Activated CD8-positive, alpha-beta T cell treated with anti-CD3 and anti-CD28 coated beads for 36 hours (primary cell): ENCODE measurements at regions not wholly inside any gene's neighbourhood (a gene's known extent, or its start where the extent isn't known, plus 50 kb on each side); places are given as distances from the start of the nearest gene placed in this dataset.

Source experiments
- ATAC-seq: fragments of 200-7000 bp; cut with Tn5 transposase; one replicate; pipeline ENCODE4 v1.10.0; 2021; ENCODE audit warnings: mild to moderate bottlenecking, moderate library complexity
- CTCF ChIA-PET: fragments of 350-600 bp; sonication (Branson Sonifier 250); formaldehyde crosslinking; loops from one replicate; lab custom pipeline; 2021; ENCODE audit warnings: antibody characterized with exemption; lab: Charles Lee
- POLR2A ChIA-PET: fragments of 350-600 bp; sonication (Branson Sonifier 250); formaldehyde crosslinking; loops from one replicate; lab custom pipeline; 2021; ENCODE audit warnings: antibody characterized with exemption; lab: Charles Lee
- DNase-seq: peaks from one replicate; pipeline ENCODE4 v3.0.0-alpha.2; 2020
- H3K27ac Mint-ChIP-seq: one replicate; pipeline ENCODE4 v1.8.0; 2021; ENCODE audit warnings: mild to moderate bottlenecking, mixed read lengths
- H3K27me3 Mint-ChIP-seq: one replicate; pipeline ENCODE4 v1.8.0; 2021; ENCODE audit warnings: mixed read lengths
- H3K36me3 Mint-ChIP-seq: one replicate; pipeline ENCODE4 v1.8.0; 2021; ENCODE audit warnings: low read depth, mixed read lengths
- H3K4me1 Mint-ChIP-seq: one replicate; pipeline ENCODE4 v1.8.0; 2021; ENCODE audit warnings: low read depth, mixed read lengths
- H3K4me3 Mint-ChIP-seq: one replicate; pipeline ENCODE4 v1.8.0; 2021; ENCODE audit warnings: mild to moderate bottlenecking, moderate library complexity, mixed read lengths
- H3K9me3 Mint-ChIP-seq: one replicate; pipeline ENCODE4 v1.8.0; 2021; ENCODE audit warnings: mixed read lengths
- intact Hi-C: fragments of 100-400 bp; cut with micrococcal nuclease; formaldehyde crosslinking; loops from one replicate; pipeline ENCODE4 v1.10.0; 2022
- TF ChIP-seq, protein P1 (sequence below): fragments of 200-600 bp; IDR thresholded peaks from one replicate; pipeline ENCODE4 v1.8.0; 2022; ENCODE audit warnings: antibody characterized with exemption, mild to moderate bottlenecking

DNA sequence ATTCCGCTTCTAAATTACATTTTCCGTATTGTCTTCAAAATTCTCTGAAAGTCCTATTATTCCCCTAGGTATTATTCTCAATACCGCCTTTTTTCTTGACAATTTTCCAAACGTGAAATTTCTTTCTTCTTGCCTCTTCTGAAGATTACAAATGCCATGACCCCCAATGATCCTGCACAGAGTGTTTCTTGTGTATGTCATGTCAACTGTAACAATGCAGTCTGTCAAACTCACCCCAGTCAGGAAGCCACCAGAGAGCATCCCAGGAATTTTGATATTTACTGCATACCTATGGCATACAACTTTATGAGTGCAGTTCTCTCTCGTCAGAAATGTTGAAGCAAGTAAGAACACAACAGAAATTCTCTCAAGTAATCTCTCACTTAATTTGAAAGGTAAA lies 847.3 kb upstream of the CDH8 start:
- Mint-ChIP-seq H3K27me3 (no peaks in the 10 kb centered on the region), H3K9me3 (peaks cover 18% of the 10 kb centered on the region), H3K4me3 (no peak overlapping the region), H3K36me3 (no peaks in the 10 kb centered on the region), H3K4me1 (no peaks in the 10 kb centered on the region), H3K27ac (no peak overlapping the region)
- intact Hi-C loops = no loop called here
- TF ChIP-seq, protein P1, sequence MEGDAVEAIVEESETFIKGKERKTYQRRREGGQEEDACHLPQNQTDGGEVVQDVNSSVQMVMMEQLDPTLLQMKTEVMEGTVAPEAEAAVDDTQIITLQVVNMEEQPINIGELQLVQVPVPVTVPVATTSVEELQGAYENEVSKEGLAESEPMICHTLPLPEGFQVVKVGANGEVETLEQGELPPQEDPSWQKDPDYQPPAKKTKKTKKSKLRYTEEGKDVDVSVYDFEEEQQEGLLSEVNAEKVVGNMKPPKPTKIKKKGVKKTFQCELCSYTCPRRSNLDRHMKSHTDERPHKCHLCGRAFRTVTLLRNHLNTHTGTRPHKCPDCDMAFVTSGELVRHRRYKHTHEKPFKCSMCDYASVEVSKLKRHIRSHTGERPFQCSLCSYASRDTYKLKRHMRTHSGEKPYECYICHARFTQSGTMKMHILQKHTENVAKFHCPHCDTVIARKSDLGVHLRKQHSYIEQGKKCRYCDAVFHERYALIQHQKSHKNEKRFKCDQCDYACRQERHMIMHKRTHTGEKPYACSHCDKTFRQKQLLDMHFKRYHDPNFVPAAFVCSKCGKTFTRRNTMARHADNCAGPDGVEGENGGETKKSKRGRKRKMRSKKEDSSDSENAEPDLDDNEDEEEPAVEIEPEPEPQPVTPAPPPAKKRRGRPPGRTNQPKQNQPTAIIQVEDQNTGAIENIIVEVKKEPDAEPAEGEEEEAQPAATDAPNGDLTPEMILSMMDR = no peak
- CTCF ChIA-PET = no interaction called here
- ATAC-seq = no peak
- POLR2A ChIA-PET = no interaction called here
- DNase-seq = no peak

DNA sequence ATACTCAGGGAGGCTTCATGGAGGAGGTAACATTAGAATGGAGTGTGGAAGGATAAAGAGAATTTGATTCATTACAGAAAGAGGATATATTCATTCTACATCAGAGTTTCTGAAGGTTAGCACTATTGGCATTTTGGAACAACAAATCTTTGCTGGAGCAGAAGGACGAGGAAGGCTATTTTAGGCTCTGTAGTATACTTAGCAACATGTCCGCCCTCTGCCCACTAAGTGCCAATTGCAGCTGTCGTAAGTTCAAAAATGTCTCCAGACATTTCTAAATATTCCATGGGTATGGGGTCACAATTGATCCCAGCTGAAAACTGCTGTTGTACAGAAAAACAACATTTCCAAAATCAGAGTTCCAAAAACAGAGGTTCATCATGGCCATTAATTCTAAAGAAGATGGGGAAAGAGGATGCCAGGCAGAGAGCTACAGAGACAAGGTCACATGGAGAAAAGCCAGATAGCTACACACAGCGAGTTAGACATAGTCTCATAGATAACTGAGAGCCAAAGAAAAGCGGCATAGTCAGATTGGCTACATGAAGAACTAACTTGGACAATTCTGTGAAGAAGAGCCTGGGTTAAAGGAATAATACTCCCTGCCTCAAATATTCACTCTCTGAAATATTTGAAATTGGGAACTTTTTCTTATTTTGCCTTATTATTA lies 846.4 kb upstream of the CDH8 start:
- TF ChIP-seq, protein P1 = no peak
- POLR2A ChIA-PET = no interaction called here
- H3K9me3 Mint-ChIP-seq = peaks cover 17% of the 10 kb centered on the region

DNA sequence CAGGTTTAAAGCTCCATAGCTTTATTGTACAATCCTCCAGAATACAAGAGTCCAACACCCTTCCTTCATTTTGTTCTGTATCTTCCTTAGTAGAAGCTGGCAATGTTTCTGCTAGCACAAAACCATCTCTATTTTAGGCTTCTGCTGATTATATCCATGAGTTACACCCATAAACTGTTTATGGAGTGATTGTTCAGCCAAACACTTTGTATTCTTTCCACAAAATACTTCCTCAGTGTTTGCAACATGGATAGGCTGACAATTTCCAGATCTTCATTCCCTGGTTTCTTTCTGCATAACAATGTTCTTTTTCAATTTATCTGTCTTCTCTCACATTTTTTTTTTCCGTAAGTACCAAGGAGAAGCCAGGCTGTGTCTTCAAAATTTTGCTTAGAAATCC lies 839.9 kb upstream of the CDH8 start:
- no peaks in the 10 kb centered on the region for H3K4me1 Mint-ChIP-seq
- intact Hi-C loops = no loop called here
- no peaks in the 10 kb centered on the region for H3K36me3 Mint-ChIP-seq
- DNase-seq = no peak
- TF ChIP-seq, protein P1 = no peak
- no peak overlapping the region for H3K27ac Mint-ChIP-seq
- no peak overlapping the region for H3K4me3 Mint-ChIP-seq
- peaks cover 11% of the 10 kb centered on the region for H3K9me3 Mint-ChIP-seq
- CTCF ChIA-PET = no interaction called here
- no peaks in the 10 kb centered on the region for H3K27me3 Mint-ChIP-seq
- POLR2A ChIA-PET = no interaction called here
- no peak for ATAC-seq

More for the DNA sequence above, 846.4 kb upstream of the CDH8 start:
- intact Hi-C loops = no loop called here
- CTCF ChIA-PET = no interaction called here
- no peak for ATAC-seq
- no peaks in the 10 kb centered on the region for H3K4me1 Mint-ChIP-seq
- no peaks in the 10 kb centered on the region for H3K27me3 Mint-ChIP-seq
- no peak overlapping the region for H3K4me3 Mint-ChIP-seq
- no peak for DNase-seq
- H3K27ac Mint-ChIP-seq = no peak overlapping the region
- no peaks in the 10 kb centered on the region for H3K36me3 Mint-ChIP-seq

DNA sequence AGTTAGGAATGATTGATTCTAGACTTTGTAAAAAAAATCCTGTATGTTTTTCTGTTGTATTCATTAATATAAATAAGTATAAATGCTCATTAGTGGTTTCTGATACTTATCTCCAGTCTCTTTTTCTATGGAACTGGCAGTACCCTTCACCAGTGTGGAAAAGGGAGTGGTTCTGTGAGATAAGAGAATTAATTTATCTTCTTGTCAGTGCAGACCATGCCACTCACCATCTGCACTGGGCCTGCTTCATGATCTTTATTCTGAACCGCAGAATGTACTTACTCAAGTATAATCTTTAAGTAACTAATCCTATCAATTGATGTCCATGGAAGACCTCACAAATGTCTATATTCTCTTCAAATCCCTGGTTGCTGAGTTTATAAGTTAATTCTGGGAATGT lies 836.1 kb upstream of the CDH8 start:
- no peak overlapping the region for H3K4me3 Mint-ChIP-seq
- TF ChIP-seq, protein P1 = no peak
- intact Hi-C loops = no loop called here
- no peaks in the 10 kb centered on the region for H3K4me1 Mint-ChIP-seq
- ATAC-seq = no peak
- peaks cover 8% of the 10 kb centered on the region for H3K9me3 Mint-ChIP-seq
- no peak for DNase-seq
- H3K36me3 Mint-ChIP-seq = no peaks in the 10 kb centered on the region
- ChIA-PET POLR2A (no interaction called here), CTCF (no interaction called here)
- H3K27me3 Mint-ChIP-seq = no peaks in the 10 kb centered on the region
- no peak overlapping the region for H3K27ac Mint-ChIP-seq

DNA sequence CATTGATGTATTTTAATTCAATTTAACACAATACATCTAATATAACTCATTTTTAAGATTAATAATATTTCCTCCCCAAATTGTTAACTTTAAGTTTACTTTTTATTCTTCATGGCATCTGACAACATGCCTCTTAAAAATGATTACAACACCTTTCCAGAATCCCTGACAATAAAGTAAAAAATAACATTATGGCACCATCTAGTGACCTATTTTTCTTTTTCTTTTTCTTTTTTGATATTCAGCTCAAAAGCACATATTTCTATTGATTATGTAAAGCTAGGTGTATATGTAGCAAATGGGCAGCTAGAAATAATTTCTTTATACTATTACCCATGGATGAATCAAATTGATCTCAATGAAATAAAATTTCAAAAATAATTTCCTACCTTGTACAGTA lies 834.3 kb upstream of the CDH8 start:
- no peak for DNase-seq
- no peak overlapping the region for H3K27ac Mint-ChIP-seq
- no peak overlapping the region for H3K4me3 Mint-ChIP-seq
- ChIA-PET POLR2A (no interaction called here), CTCF (no interaction called here)
- H3K9me3 Mint-ChIP-seq = peaks cover 9% of the 10 kb centered on the region
- no peaks in the 10 kb centered on the region for H3K27me3 Mint-ChIP-seq
- H3K36me3 Mint-ChIP-seq = no peaks in the 10 kb centered on the region
- intact Hi-C loops = no loop called here
- H3K4me1 Mint-ChIP-seq = no peaks in the 10 kb centered on the region
- TF ChIP-seq, protein P1 = no peak
- no peak for ATAC-seq
